ENCODE measurements at regions not wholly inside any gene's neighbourhood (a gene's known extent, or its start where the extent isn't known, plus 50 kb on each side); places are given as distances from the start of the nearest gene placed in this dataset.
"Not testable (repeated sequence)": the region's sequence is repeated elsewhere in the genome, so short reads cannot be mapped to it uniquely, and the experiment has no call there.

- FAIRE-seq (no peak), DNase-seq (ENCODE audit: extremely low spot score, insufficient read length, low read depth) (no peak)
Observed at GRCh38 chr5:131107128-131107527, 57.9 kb downstream of the HINT1 start.

- FAIRE-seq (no peak), DNase-seq (ENCODE audit: extremely low spot score, insufficient read length, low read depth) (no peak)
Observed at GRCh38 chr5:131104169-131104808, 60.8 kb downstream of the HINT1 start.

GRCh38 chr5:131096774-131097710 is 68.0 kb downstream of the HINT1 start:
- no peak for FAIRE-seq

GRCh38 chr5:131095561-131095960 is 69.5 kb downstream of the HINT1 start:
- not testable (repeated sequence) for FAIRE-seq; DNase-seq (ENCODE audit: extremely low spot score, insufficient read length, low read depth)

More at GRCh38 chr5:131096774-131097710, 68.0 kb downstream of the HINT1 start:
- DNase-seq (ENCODE audit: extremely low spot score, insufficient read length, low read depth), result no peak

GRCh38 chr5:131084436-131084835 is 80.6 kb downstream of the HINT1 start:
- FAIRE-seq, result no peak
- no peak for DNase-seq (ENCODE audit: extremely low spot score, insufficient read length, low read depth)

- DNase-seq (ENCODE audit: extremely low spot score, insufficient read length, low read depth) (no peak), FAIRE-seq (peak; percentile 9)
Observed at GRCh38 chr5:131081913-131082488, 83.1 kb downstream of the HINT1 start.

- FAIRE-seq, result no peak
Observed at GRCh38 chr5:131081374-131081773, 83.7 kb downstream of the HINT1 start.

GRCh38 chr5:131079232-131079631 is 85.8 kb downstream of the HINT1 start:
- no peak for DNase-seq (ENCODE audit: extremely low spot score, insufficient read length, low read depth)
- FAIRE-seq, result no peak

More at GRCh38 chr5:131081374-131081773, 83.7 kb downstream of the HINT1 start:
- DNase-seq (ENCODE audit: extremely low spot score, insufficient read length, low read depth), result no peak

- peak; percentile 74 for FAIRE-seq
- DNase-seq (ENCODE audit: extremely low spot score, insufficient read length, low read depth), result peak; percentile 4
Observed at GRCh38 chr5:131068893-131069643, 96.0 kb downstream of the HINT1 start.

- no peak for FAIRE-seq
- no peak for DNase-seq (ENCODE audit: extremely low spot score, insufficient read length, low read depth)
Observed at GRCh38 chr5:131068076-131068475, 97.0 kb downstream of the HINT1 start.

- FAIRE-seq (no peak), DNase-seq (ENCODE audit: extremely low spot score, insufficient read length, low read depth) (no peak)
Observed at GRCh38 chr5:131067636-131068035, 97.4 kb downstream of the HINT1 start.

- no peak for FAIRE-seq
- DNase-seq (ENCODE audit: extremely low spot score, insufficient read length, low read depth), result no peak
Observed at GRCh38 chr5:131064669-131065371, 100.2 kb downstream of the HINT1 start.

GRCh38 chr5:131042021-131042789 is 122.9 kb downstream of the HINT1 start:
- DNase-seq (ENCODE audit: extremely low spot score, insufficient read length, low read depth) (no peak), FAIRE-seq (no peak)

- FAIRE-seq, result no peak
- DNase-seq (ENCODE audit: extremely low spot score, insufficient read length, low read depth), result no peak
Observed at GRCh38 chr5:131023498-131023865, 141.6 kb downstream of the HINT1 start.

GRCh38 chr5:131022811-131023497 is 142.1 kb downstream of the HINT1 start:
- no peak for FAIRE-seq

GRCh38 chr5:131021646-131022045 is 143.4 kb downstream of the HINT1 start:
- DNase-seq (ENCODE audit: extremely low spot score, insufficient read length, low read depth) (no peak), FAIRE-seq (no peak)

More at GRCh38 chr5:131022811-131023497, 142.1 kb downstream of the HINT1 start:
- no peak for DNase-seq (ENCODE audit: extremely low spot score, insufficient read length, low read depth)

- no peak for FAIRE-seq
Observed at GRCh38 chr5:131019601-131020315, 145.3 kb downstream of the HINT1 start.

GRCh38 chr5:131019111-131019510 is 145.9 kb downstream of the HINT1 start:
- no peak for FAIRE-seq
- DNase-seq (ENCODE audit: extremely low spot score, insufficient read length, low read depth), result no peak

More at GRCh38 chr5:131019601-131020315, 145.3 kb downstream of the HINT1 start:
- DNase-seq (ENCODE audit: extremely low spot score, insufficient read length, low read depth), result no peak
